HCT116 (cell line): ENCODE measurements at regions not wholly inside any gene's neighbourhood (a gene's known extent, or its start where the extent isn't known, plus 50 kb on each side); places are given as distances from the start of the nearest gene placed in this dataset.

Experiments used
- ATAC-seq: fragments of 200-7000 bp; cut with Tn5 transposase; 2 replicates; pipeline ENCODE4 v1.9.1; 2020; ENCODE audit warnings: mild to moderate bottlenecking, moderate library complexity
- BruUV-seq: library from RNA; stranded (reverse); fragments of 400-500 nt; replicated peaks from 2 replicates; lab custom pipeline; 2021; lab: Mats Ljungman, UMichigan
- CTCF ChIA-PET: fragments of 300-600 bp; sonication (Branson Sonifier 250); formaldehyde crosslinking; loops from one replicate; lab custom pipeline; 2021; ENCODE audit warnings: antibody characterized with exemption; lab: Charles Lee
- POLR2A ChIA-PET: fragments of 300-600, 350-600 bp; sonication (Branson Sonifier 250); formaldehyde crosslinking; loops from one replicate; lab custom pipeline; 2021; ENCODE audit warnings: antibody characterized with exemption; lab: Charles Lee
- RAD21 ChIA-PET, 2 experiments: fragments of 300-600 bp; sonication (Branson Sonifier 250); formaldehyde crosslinking; loops; one replicate each; lab custom pipeline; 2023; ENCODE audit warnings: low total read pairs in 2 of 2; ENCODE audit not compliant: uncharacterized antibody in 2 of 2, unreplicated experiment in 2 of 2, low non-redundant PET in 1 of 2; lab: Charles Lee
- DNase-seq: peaks from one replicate; pipeline ENCODE4 v3.0.0-alpha.2; 2010; ENCODE audit warnings: low read depth, low spot score
- H2AFZ ChIP-seq: fragments of 200-600 bp; shearing (Covaris generic), sonication (generic); 2 replicates; pipeline ENCODE4 v1.6.1; 2017; ENCODE audit warnings: low read depth, mixed run types, mixed read lengths, antibody characterized with exemption, low read length; ENCODE audit not compliant: poor library complexity, severe bottlenecking
- H3K27ac ChIP-seq: 2 replicates; pipeline ENCODE4 v1.5.1; 2012; ENCODE audit warnings: low read depth, low read length
- H3K27me3 ChIP-seq: fragments of 200-600 bp; sonication (generic); 2 replicates; pipeline ENCODE4 v1.6.1; 2016; ENCODE audit warnings: mixed run types, low read length, mixed read lengths; ENCODE audit not compliant: insufficient read depth
- H3K36me3 ChIP-seq, 2 experiments: fragments of 200-500 bp in 1 of 2; fragments of 200-600 bp in 1 of 2; sonication (Bioruptor generic) in 1 of 2; sonication (generic) in 1 of 2; 2 replicates each; pipeline versions ENCODE4 v1.5.1 to v1.6.1; 2014 to 2016; ENCODE audit warnings: low read length in 2 of 2, inconsistent platforms in 1 of 2, mixed read lengths in 1 of 2, mixed run types in 1 of 2; ENCODE audit not compliant: insufficient read depth in 2 of 2, control insufficient read depth in 1 of 2
- H3K4me1 ChIP-seq, 2 experiments: fragments of 200-600 bp in 1 of 2; sonication (generic) in 1 of 2; 2 replicates each; pipeline versions ENCODE4 v1.5.1 to v1.6.1; 2012 to 2017; ENCODE audit warnings: low read length in 2 of 2, inconsistent platforms in 1 of 2, mild to moderate bottlenecking in 1 of 2, mixed read lengths in 1 of 2, mixed run types in 1 of 2, moderate library complexity in 1 of 2; ENCODE audit not compliant: insufficient read depth in 2 of 2, control insufficient read depth in 1 of 2
- H3K4me2 ChIP-seq: fragments of 200-600 bp; sonication (generic); 2 replicates; pipeline ENCODE4 v1.6.1; 2017; ENCODE audit warnings: mixed run types, low read length, mixed read lengths
- H3K4me3 ChIP-seq, 2 experiments: fragments of 200-600 bp in 1 of 2; sonication (generic) in 1 of 2; replicated peaks in 1 of 2; 2 replicates each; pipeline ENCODE4 v1.5.1; 2011 to 2016; ENCODE audit warnings: low read length in 2 of 2, control low read depth in 1 of 2, low read depth in 1 of 2, mild to moderate bottlenecking in 1 of 2, mixed read lengths in 1 of 2, mixed run types in 1 of 2
- H3K79me2 ChIP-seq: fragments of 200-600 bp; sonication (generic); 2 replicates; pipeline ENCODE4 v1.6.1; 2017; ENCODE audit warnings: mild to moderate bottlenecking, mixed run types, low read length, moderate library complexity, mixed read lengths; ENCODE audit not compliant: insufficient read depth
- H3K9ac ChIP-seq: fragments of 200-600 bp; sonication (generic); 2 replicates; pipeline ENCODE4 v1.6.1; 2016; ENCODE audit warnings: low read length, mixed read lengths
- H3K9me2 ChIP-seq: fragments of 200-600 bp; sonication (generic), shearing (Covaris generic); 2 replicates; pipeline ENCODE4 v1.6.1; 2017; ENCODE audit warnings: mixed run types, mild to moderate bottlenecking, moderate library complexity; ENCODE audit not compliant: insufficient read depth
- H3K9me3 ChIP-seq, 2 experiments: fragments of 200-500 bp in 1 of 2; fragments of 200-600 bp in 1 of 2; sonication (Bioruptor generic) in 1 of 2; sonication (generic) in 1 of 2; 2 replicates each; pipeline ENCODE4 v1.6.1; 2014 to 2017; ENCODE audit warnings: low read length in 2 of 2, mixed read lengths in 2 of 2, inconsistent platforms in 1 of 2, low read depth in 1 of 2, mild to moderate bottlenecking in 1 of 2, mixed run types in 1 of 2, moderate library complexity in 1 of 2; ENCODE audit not compliant: control insufficient read depth in 1 of 2, insufficient read depth in 1 of 2
- H4K20me1 ChIP-seq: fragments of 200-600 bp; sonication (generic), shearing (Covaris generic); 2 replicates; pipeline ENCODE4 v1.6.1; 2017; ENCODE audit warnings: mixed run types, mild to moderate bottlenecking, moderate library complexity; ENCODE audit not compliant: insufficient read depth
- CBX3 ChIP-seq: IDR thresholded peaks from 2 replicates; pipeline ENCODE4 v1.6.1; 2012; ENCODE audit warnings: low read depth
- CEBPB ChIP-seq: IDR thresholded peaks from 2 replicates; pipeline ENCODE4 v1.6.1; 2012; ENCODE audit warnings: low read depth
- EGR1 ChIP-seq: IDR thresholded peaks from 2 replicates; pipeline ENCODE4 v1.6.1; 2012; ENCODE audit warnings: low read depth
- FOSL1 ChIP-seq: IDR thresholded peaks from 2 replicates; pipeline ENCODE4 v1.6.1; 2012; ENCODE audit warnings: low read depth
- JUND ChIP-seq: IDR thresholded peaks from 2 replicates; pipeline ENCODE4 v1.6.1; 2012
- RAD21 ChIP-seq: IDR thresholded peaks from 2 replicates; pipeline ENCODE4 v1.6.1; 2012; ENCODE audit warnings: low read depth, mild to moderate bottlenecking
- SIN3A ChIP-seq: IDR thresholded peaks from 2 replicates; pipeline ENCODE4 v1.6.1; 2012; ENCODE audit warnings: low read depth
- SP1 ChIP-seq: IDR thresholded peaks from 2 replicates; pipeline ENCODE4 v1.6.1; 2012; ENCODE audit warnings: low read depth
- SRF ChIP-seq: IDR thresholded peaks from 2 replicates; pipeline ENCODE4 v1.6.1; 2012; ENCODE audit warnings: low read depth
- TCF7L2 ChIP-seq: IDR thresholded peaks from 2 replicates; pipeline ENCODE4 v1.7.0; 2011; ENCODE audit warnings: borderline replicate concordance, inconsistent platforms; ENCODE audit not compliant: insufficient read depth, insufficient read length; ENCODE audit errors: extremely low read depth
- YY1 ChIP-seq: IDR thresholded peaks from 2 replicates; pipeline ENCODE4 v1.6.1; 2011; ENCODE audit warnings: low read length, low read depth, moderate library complexity, mild to moderate bottlenecking; ENCODE audit not compliant: insufficient replicate concordance; ENCODE audit errors: extremely low read depth
- ZFX ChIP-seq: fragments of 450-650 bp; IDR thresholded peaks from 2 replicates; pipeline ENCODE4 v1.6.1; 2017
- intact Hi-C: fragments of 100-400 bp; cut with micrococcal nuclease; formaldehyde crosslinking; loops from 2 replicates; pipeline ENCODE4 v1.10.0; 2022
- TF ChIP-seq, protein P1 (sequence below): IDR thresholded peaks from 2 replicates; pipeline ENCODE4 v1.6.1; 2012
- TF ChIP-seq, protein P2 (sequence below): IDR thresholded peaks from 2 replicates; pipeline ENCODE4 v1.6.1; 2012
- TF ChIP-seq, protein P3 (sequence below): IDR thresholded peaks from 2 replicates; pipeline ENCODE4 v1.6.1; 2011; ENCODE audit warnings: mild to moderate bottlenecking, low read length, moderate library complexity; ENCODE audit not compliant: insufficient replicate concordance; ENCODE audit errors: extremely low read depth

DNA sequence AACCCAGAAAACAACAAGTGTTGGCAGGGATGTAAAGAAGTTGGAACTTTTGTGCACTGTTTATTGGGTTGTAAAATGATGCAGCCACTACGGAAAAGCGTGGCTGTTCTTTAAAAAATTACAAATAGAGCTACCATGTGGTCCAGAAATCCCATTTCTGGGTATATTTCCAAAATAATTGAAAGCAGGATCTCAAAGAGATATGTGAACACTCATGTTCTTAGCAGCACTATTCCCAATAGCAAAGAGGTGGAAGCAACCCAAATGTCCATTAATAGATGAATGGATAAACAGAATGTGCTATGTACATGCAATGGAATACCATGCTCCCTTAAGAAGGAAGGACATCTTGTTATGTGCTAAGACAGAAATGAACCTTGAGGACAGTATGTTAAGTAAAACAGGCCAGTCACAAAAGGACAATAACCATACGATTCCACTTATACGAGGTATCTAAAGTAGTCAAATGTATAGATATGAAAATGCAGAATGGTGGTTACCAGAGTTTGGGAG, 249.5 kb downstream of the PHLDA1 start:
- TF ChIP-seq, protein P1, sequence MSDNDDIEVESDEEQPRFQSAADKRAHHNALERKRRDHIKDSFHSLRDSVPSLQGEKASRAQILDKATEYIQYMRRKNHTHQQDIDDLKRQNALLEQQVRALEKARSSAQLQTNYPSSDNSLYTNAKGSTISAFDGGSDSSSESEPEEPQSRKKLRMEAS = no peak
- TF ChIP-seq RAD21 = no peak
- no peak for TF ChIP-seq ZFX
- TF ChIP-seq SP1 = no peak
- no peak for TF ChIP-seq CBX3
- no peak for TF ChIP-seq SRF
- TF ChIP-seq, protein P2, sequence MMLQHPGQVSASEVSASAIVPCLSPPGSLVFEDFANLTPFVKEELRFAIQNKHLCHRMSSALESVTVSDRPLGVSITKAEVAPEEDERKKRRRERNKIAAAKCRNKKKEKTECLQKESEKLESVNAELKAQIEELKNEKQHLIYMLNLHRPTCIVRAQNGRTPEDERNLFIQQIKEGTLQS = no peak
- TF ChIP-seq JUND = no peak
- TF ChIP-seq YY1 = no peak
- TF ChIP-seq TCF7L2 = no peak
- no peak for TF ChIP-seq CEBPB
- TF ChIP-seq, protein P3, sequence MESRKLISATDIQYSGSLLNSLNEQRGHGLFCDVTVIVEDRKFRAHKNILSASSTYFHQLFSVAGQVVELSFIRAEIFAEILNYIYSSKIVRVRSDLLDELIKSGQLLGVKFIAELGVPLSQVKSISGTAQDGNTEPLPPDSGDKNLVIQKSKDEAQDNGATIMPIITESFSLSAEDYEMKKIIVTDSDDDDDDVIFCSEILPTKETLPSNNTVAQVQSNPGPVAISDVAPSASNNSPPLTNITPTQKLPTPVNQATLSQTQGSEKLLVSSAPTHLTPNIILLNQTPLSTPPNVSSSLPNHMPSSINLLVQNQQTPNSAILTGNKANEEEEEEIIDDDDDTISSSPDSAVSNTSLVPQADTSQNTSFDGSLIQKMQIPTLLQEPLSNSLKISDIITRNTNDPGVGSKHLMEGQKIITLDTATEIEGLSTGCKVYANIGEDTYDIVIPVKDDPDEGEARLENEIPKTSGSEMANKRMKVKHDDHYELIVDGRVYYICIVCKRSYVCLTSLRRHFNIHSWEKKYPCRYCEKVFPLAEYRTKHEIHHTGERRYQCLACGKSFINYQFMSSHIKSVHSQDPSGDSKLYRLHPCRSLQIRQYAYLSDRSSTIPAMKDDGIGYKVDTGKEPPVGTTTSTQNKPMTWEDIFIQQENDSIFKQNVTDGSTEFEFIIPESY = no peak
- TF ChIP-seq EGR1 = no peak
- no peak for TF ChIP-seq FOSL1
- TF ChIP-seq SIN3A = no peak
- DNase-seq (no peak), ATAC-seq (no peak)
- Histone ChIP-seq H4K20me1 (no peaks in the 10 kb centered on the region), H3K27me3 (no peaks in the 10 kb centered on the region), H3K4me2 (peak overlapping the region; percentile 53), H3K36me3 (no peaks in the 10 kb centered on the region), H2AFZ (no peak overlapping the region), H3K4me1 (peaks cover 73 to 99% of the 10 kb centered on the region in 2 experiments), H3K79me2 (no peaks in the 10 kb centered on the region), H3K9me2 (no peaks in the 10 kb centered on the region), H3K4me3 (no peak overlapping the region), H3K27ac (peak overlapping the region; percentile 97), H3K9ac (no peak overlapping the region; the same call in 1 of the 2 replicates), H3K9me3 (peaks cover 0 to 4% of the 10 kb centered on the region in 2 experiments; a peak in 1 of 4 replicates)
- intact Hi-C loops = no loop called here
- RAD21 ChIA-PET = no interaction called here
- POLR2A ChIA-PET = interaction anchor here (1.2 to 1.9 kb wide), 3 partner anchors 17 to 250 kb away, joined by 3 to 7 read pairs (median 3); partner anchors contain the start of gene PHLDA1
- CTCF ChIA-PET = no interaction called here
- BruUV-seq = no TSS peak
